HCT116 (cell line): ENCODE measurements at regions not wholly inside any gene's neighbourhood (a gene's known extent, or its start where the extent isn't known, plus 50 kb on each side); places are given as distances from the start of the nearest gene placed in this dataset.

ENCODE experiments used
- ATAC-seq: fragments of 200-7000 bp; cut with Tn5 transposase; 2 replicates; pipeline ENCODE4 v1.9.1; 2020; ENCODE audit warnings: mild to moderate bottlenecking, moderate library complexity
- BruUV-seq: library from RNA; stranded (reverse); fragments of 400-500 nt; replicated peaks from 2 replicates; lab custom pipeline; 2021; lab: Mats Ljungman, UMichigan
- CTCF ChIA-PET: fragments of 300-600 bp; sonication (Branson Sonifier 250); formaldehyde crosslinking; loops from one replicate; lab custom pipeline; 2021; ENCODE audit warnings: antibody characterized with exemption; lab: Charles Lee
- POLR2A ChIA-PET: fragments of 300-600, 350-600 bp; sonication (Branson Sonifier 250); formaldehyde crosslinking; loops from one replicate; lab custom pipeline; 2021; ENCODE audit warnings: antibody characterized with exemption; lab: Charles Lee
- RAD21 ChIA-PET, 2 experiments: fragments of 300-600 bp; sonication (Branson Sonifier 250); formaldehyde crosslinking; loops; one replicate each; lab custom pipeline; 2023; ENCODE audit warnings: low total read pairs in 2 of 2; ENCODE audit not compliant: uncharacterized antibody in 2 of 2, unreplicated experiment in 2 of 2, low non-redundant PET in 1 of 2; lab: Charles Lee
- DNase-seq: peaks from one replicate; pipeline ENCODE4 v3.0.0-alpha.2; 2010; ENCODE audit warnings: low read depth, low spot score
- H2AFZ ChIP-seq: fragments of 200-600 bp; shearing (Covaris generic), sonication (generic); 2 replicates; pipeline ENCODE4 v1.6.1; 2017; ENCODE audit warnings: low read depth, mixed run types, mixed read lengths, antibody characterized with exemption, low read length; ENCODE audit not compliant: poor library complexity, severe bottlenecking
- H3K27ac ChIP-seq: 2 replicates; pipeline ENCODE4 v1.5.1; 2012; ENCODE audit warnings: low read depth, low read length
- H3K27me3 ChIP-seq: fragments of 200-600 bp; sonication (generic); 2 replicates; pipeline ENCODE4 v1.6.1; 2016; ENCODE audit warnings: mixed run types, low read length, mixed read lengths; ENCODE audit not compliant: insufficient read depth
- H3K36me3 ChIP-seq, 2 experiments: fragments of 200-500 bp in 1 of 2; fragments of 200-600 bp in 1 of 2; sonication (Bioruptor generic) in 1 of 2; sonication (generic) in 1 of 2; 2 replicates each; pipeline versions ENCODE4 v1.5.1 to v1.6.1; 2014 to 2016; ENCODE audit warnings: low read length in 2 of 2, inconsistent platforms in 1 of 2, mixed read lengths in 1 of 2, mixed run types in 1 of 2; ENCODE audit not compliant: insufficient read depth in 2 of 2, control insufficient read depth in 1 of 2
- H3K4me1 ChIP-seq, 2 experiments: fragments of 200-600 bp in 1 of 2; sonication (generic) in 1 of 2; 2 replicates each; pipeline versions ENCODE4 v1.5.1 to v1.6.1; 2012 to 2017; ENCODE audit warnings: low read length in 2 of 2, inconsistent platforms in 1 of 2, mild to moderate bottlenecking in 1 of 2, mixed read lengths in 1 of 2, mixed run types in 1 of 2, moderate library complexity in 1 of 2; ENCODE audit not compliant: insufficient read depth in 2 of 2, control insufficient read depth in 1 of 2
- H3K4me2 ChIP-seq: fragments of 200-600 bp; sonication (generic); 2 replicates; pipeline ENCODE4 v1.6.1; 2017; ENCODE audit warnings: mixed run types, low read length, mixed read lengths
- H3K4me3 ChIP-seq, 2 experiments: fragments of 200-600 bp in 1 of 2; sonication (generic) in 1 of 2; replicated peaks in 1 of 2; 2 replicates each; pipeline ENCODE4 v1.5.1; 2011 to 2016; ENCODE audit warnings: low read length in 2 of 2, control low read depth in 1 of 2, low read depth in 1 of 2, mild to moderate bottlenecking in 1 of 2, mixed read lengths in 1 of 2, mixed run types in 1 of 2
- H3K79me2 ChIP-seq: fragments of 200-600 bp; sonication (generic); 2 replicates; pipeline ENCODE4 v1.6.1; 2017; ENCODE audit warnings: mild to moderate bottlenecking, mixed run types, low read length, moderate library complexity, mixed read lengths; ENCODE audit not compliant: insufficient read depth
- H3K9ac ChIP-seq: fragments of 200-600 bp; sonication (generic); 2 replicates; pipeline ENCODE4 v1.6.1; 2016; ENCODE audit warnings: low read length, mixed read lengths
- H3K9me2 ChIP-seq: fragments of 200-600 bp; sonication (generic), shearing (Covaris generic); 2 replicates; pipeline ENCODE4 v1.6.1; 2017; ENCODE audit warnings: mixed run types, mild to moderate bottlenecking, moderate library complexity; ENCODE audit not compliant: insufficient read depth
- H3K9me3 ChIP-seq, 2 experiments: fragments of 200-500 bp in 1 of 2; fragments of 200-600 bp in 1 of 2; sonication (Bioruptor generic) in 1 of 2; sonication (generic) in 1 of 2; 2 replicates each; pipeline ENCODE4 v1.6.1; 2014 to 2017; ENCODE audit warnings: low read length in 2 of 2, mixed read lengths in 2 of 2, inconsistent platforms in 1 of 2, low read depth in 1 of 2, mild to moderate bottlenecking in 1 of 2, mixed run types in 1 of 2, moderate library complexity in 1 of 2; ENCODE audit not compliant: control insufficient read depth in 1 of 2, insufficient read depth in 1 of 2
- H4K20me1 ChIP-seq: fragments of 200-600 bp; sonication (generic), shearing (Covaris generic); 2 replicates; pipeline ENCODE4 v1.6.1; 2017; ENCODE audit warnings: mixed run types, mild to moderate bottlenecking, moderate library complexity; ENCODE audit not compliant: insufficient read depth
- ATF3 ChIP-seq: IDR thresholded peaks from 2 replicates; pipeline ENCODE4 v1.6.1; 2012
- CBX3 ChIP-seq: IDR thresholded peaks from 2 replicates; pipeline ENCODE4 v1.6.1; 2012; ENCODE audit warnings: low read depth
- CEBPB ChIP-seq: IDR thresholded peaks from 2 replicates; pipeline ENCODE4 v1.6.1; 2012; ENCODE audit warnings: low read depth
- CTCF ChIP-seq, 3 experiments: fragments of 200-600 bp in 1 of 3; sonication (generic) in 1 of 3; IDR thresholded peaks in 2 of 3; conservative IDR thresholded peaks in 1 of 3; 2 replicates each; pipeline ENCODE4 v1.5.1; 2012 to 2017; ENCODE audit warnings: low read depth in 2 of 3, low read length in 2 of 3, antibody characterized with exemption in 1 of 3, borderline replicate concordance in 1 of 3, control low read depth in 1 of 3, mild to moderate bottlenecking in 1 of 3, mixed read lengths in 1 of 3, mixed run types in 1 of 3, moderate library complexity in 1 of 3; ENCODE audit not compliant: insufficient read depth in 1 of 3
- EGR1 ChIP-seq: IDR thresholded peaks from 2 replicates; pipeline ENCODE4 v1.6.1; 2012; ENCODE audit warnings: low read depth
- EZH2 ChIP-seq: fragments of 200-600 bp; sonication (generic); IDR thresholded peaks from 2 replicates; pipeline ENCODE4 v1.6.1; 2017; ENCODE audit warnings: antibody characterized with exemption, mixed run types
- FOSL1 ChIP-seq: IDR thresholded peaks from 2 replicates; pipeline ENCODE4 v1.6.1; 2012; ENCODE audit warnings: low read depth
- JUND ChIP-seq: IDR thresholded peaks from 2 replicates; pipeline ENCODE4 v1.6.1; 2012
- MAX ChIP-seq: IDR thresholded peaks from 2 replicates; pipeline ENCODE4 v1.6.1; 2012
- POLR2A ChIP-seq: IDR thresholded peaks from 2 replicates; pipeline ENCODE4 v1.7.0; 2011; ENCODE audit warnings: borderline replicate concordance; ENCODE audit not compliant: insufficient read depth, insufficient read length; ENCODE audit errors: extremely low read depth
- REST ChIP-seq: IDR thresholded peaks from 2 replicates; pipeline ENCODE4 v1.6.1; 2012; ENCODE audit warnings: low read depth
- SIN3A ChIP-seq: IDR thresholded peaks from 2 replicates; pipeline ENCODE4 v1.6.1; 2012; ENCODE audit warnings: low read depth
- SP1 ChIP-seq: IDR thresholded peaks from 2 replicates; pipeline ENCODE4 v1.6.1; 2012; ENCODE audit warnings: low read depth
- SRF ChIP-seq: IDR thresholded peaks from 2 replicates; pipeline ENCODE4 v1.6.1; 2012; ENCODE audit warnings: low read depth
- TCF7L2 ChIP-seq: IDR thresholded peaks from 2 replicates; pipeline ENCODE4 v1.7.0; 2011; ENCODE audit warnings: borderline replicate concordance, inconsistent platforms; ENCODE audit not compliant: insufficient read depth, insufficient read length; ENCODE audit errors: extremely low read depth
- YY1 ChIP-seq: IDR thresholded peaks from 2 replicates; pipeline ENCODE4 v1.6.1; 2011; ENCODE audit warnings: low read length, low read depth, moderate library complexity, mild to moderate bottlenecking; ENCODE audit not compliant: insufficient replicate concordance; ENCODE audit errors: extremely low read depth
- ZBTB33 ChIP-seq: IDR thresholded peaks from 2 replicates; pipeline ENCODE4 v1.6.1; 2011; ENCODE audit warnings: mild to moderate bottlenecking, low read length, moderate library complexity; ENCODE audit not compliant: insufficient replicate concordance; ENCODE audit errors: extremely low read depth
- intact Hi-C: fragments of 100-400 bp; cut with micrococcal nuclease; formaldehyde crosslinking; loops from 2 replicates; pipeline ENCODE4 v1.10.0; 2022

GRCh38 chr10:131776496-131776895, 124.3 kb upstream of the PPP2R2D start:
- DNase-seq (no peak), ATAC-seq (no peak)
- ChIA-PET RAD21 (no interaction called here), CTCF (no interaction called here), POLR2A (no interaction called here)
- no peaks in the 10 kb centered on the region for H3K9me2 ChIP-seq
- intact Hi-C loops = no loop called here
- H3K4me3 ChIP-seq = no peak overlapping the region
- no peak overlapping the region for H3K9ac ChIP-seq
- no peak overlapping the region for H3K4me2 ChIP-seq
- no TSS peak for BruUV-seq
- no peak overlapping the region for H3K27ac ChIP-seq
- H3K4me1 ChIP-seq = no peaks in the 10 kb centered on the region
- H2AFZ ChIP-seq = no peak overlapping the region
- H3K9me3 ChIP-seq = no peaks in the 10 kb centered on the region
- H3K27me3 ChIP-seq = no peaks in the 10 kb centered on the region
- H3K36me3 ChIP-seq = no peaks in the 10 kb centered on the region
- H3K79me2 ChIP-seq = no peaks in the 10 kb centered on the region
- TF ChIP-seq EGR1 (no peak), FOSL1 (no peak), SRF (no peak), JUND (no peak), ATF3 (no peak), TCF7L2 (no peak), SIN3A (no peak), MAX (no peak), ZBTB33 (no peak), POLR2A (no peak), CBX3 (no peak), YY1 (no peak), EZH2 (no peak), CTCF (IDR thresholded peaks at IDR 0.05 in 2 of 3, conservative IDR thresholded peaks at IDR 0.05 in 1 of 3; ENCODE audit: borderline replicate concordance in 1 of 3, insufficient read depth in 1 of 3, low read depth in 2 of 3, low read length in 2 of 3) (no peak), CEBPB (no peak), SP1 (no peak), REST (no peak)
- no peaks in the 10 kb centered on the region for H4K20me1 ChIP-seq
